HCT116 (cell line): ENCODE measurements at regions not wholly inside any gene's neighbourhood (a gene's known extent, or its start where the extent isn't known, plus 50 kb on each side); places are given as distances from the start of the nearest gene placed in this dataset.

Experiments
- ATAC-seq: fragments of 200-7000 bp; cut with Tn5 transposase; 2 replicates; pipeline ENCODE4 v1.9.1; 2020; ENCODE audit warnings: mild to moderate bottlenecking, moderate library complexity
- BruUV-seq: library from RNA; stranded (reverse); fragments of 400-500 nt; replicated peaks from 2 replicates; lab custom pipeline; 2021; lab: Mats Ljungman, UMichigan
- CTCF ChIA-PET: fragments of 300-600 bp; sonication (Branson Sonifier 250); formaldehyde crosslinking; loops from one replicate; lab custom pipeline; 2021; ENCODE audit warnings: antibody characterized with exemption; lab: Charles Lee
- POLR2A ChIA-PET: fragments of 300-600, 350-600 bp; sonication (Branson Sonifier 250); formaldehyde crosslinking; loops from one replicate; lab custom pipeline; 2021; ENCODE audit warnings: antibody characterized with exemption; lab: Charles Lee
- RAD21 ChIA-PET, 2 experiments: fragments of 300-600 bp; sonication (Branson Sonifier 250); formaldehyde crosslinking; loops; one replicate each; lab custom pipeline; 2023; ENCODE audit warnings: low total read pairs in 2 of 2; ENCODE audit not compliant: uncharacterized antibody in 2 of 2, unreplicated experiment in 2 of 2, low non-redundant PET in 1 of 2; lab: Charles Lee
- DNase-seq: peaks from one replicate; pipeline ENCODE4 v3.0.0-alpha.2; 2010; ENCODE audit warnings: low read depth, low spot score
- H2AFZ ChIP-seq: fragments of 200-600 bp; shearing (Covaris generic), sonication (generic); 2 replicates; pipeline ENCODE4 v1.6.1; 2017; ENCODE audit warnings: low read depth, mixed run types, mixed read lengths, antibody characterized with exemption, low read length; ENCODE audit not compliant: poor library complexity, severe bottlenecking
- H3K27ac ChIP-seq: 2 replicates; pipeline ENCODE4 v1.5.1; 2012; ENCODE audit warnings: low read depth, low read length
- H3K27me3 ChIP-seq: fragments of 200-600 bp; sonication (generic); 2 replicates; pipeline ENCODE4 v1.6.1; 2016; ENCODE audit warnings: mixed run types, low read length, mixed read lengths; ENCODE audit not compliant: insufficient read depth
- H3K36me3 ChIP-seq, 2 experiments: fragments of 200-500 bp in 1 of 2; fragments of 200-600 bp in 1 of 2; sonication (Bioruptor generic) in 1 of 2; sonication (generic) in 1 of 2; 2 replicates each; pipeline versions ENCODE4 v1.5.1 to v1.6.1; 2014 to 2016; ENCODE audit warnings: low read length in 2 of 2, inconsistent platforms in 1 of 2, mixed read lengths in 1 of 2, mixed run types in 1 of 2; ENCODE audit not compliant: insufficient read depth in 2 of 2, control insufficient read depth in 1 of 2
- H3K4me1 ChIP-seq, 2 experiments: fragments of 200-600 bp in 1 of 2; sonication (generic) in 1 of 2; 2 replicates each; pipeline versions ENCODE4 v1.5.1 to v1.6.1; 2012 to 2017; ENCODE audit warnings: low read length in 2 of 2, inconsistent platforms in 1 of 2, mild to moderate bottlenecking in 1 of 2, mixed read lengths in 1 of 2, mixed run types in 1 of 2, moderate library complexity in 1 of 2; ENCODE audit not compliant: insufficient read depth in 2 of 2, control insufficient read depth in 1 of 2
- H3K4me2 ChIP-seq: fragments of 200-600 bp; sonication (generic); 2 replicates; pipeline ENCODE4 v1.6.1; 2017; ENCODE audit warnings: mixed run types, low read length, mixed read lengths
- H3K4me3 ChIP-seq, 2 experiments: fragments of 200-600 bp in 1 of 2; sonication (generic) in 1 of 2; replicated peaks in 1 of 2; 2 replicates each; pipeline ENCODE4 v1.5.1; 2011 to 2016; ENCODE audit warnings: low read length in 2 of 2, control low read depth in 1 of 2, low read depth in 1 of 2, mild to moderate bottlenecking in 1 of 2, mixed read lengths in 1 of 2, mixed run types in 1 of 2
- H3K79me2 ChIP-seq: fragments of 200-600 bp; sonication (generic); 2 replicates; pipeline ENCODE4 v1.6.1; 2017; ENCODE audit warnings: mild to moderate bottlenecking, mixed run types, low read length, moderate library complexity, mixed read lengths; ENCODE audit not compliant: insufficient read depth
- H3K9ac ChIP-seq: fragments of 200-600 bp; sonication (generic); 2 replicates; pipeline ENCODE4 v1.6.1; 2016; ENCODE audit warnings: low read length, mixed read lengths
- H3K9me2 ChIP-seq: fragments of 200-600 bp; sonication (generic), shearing (Covaris generic); 2 replicates; pipeline ENCODE4 v1.6.1; 2017; ENCODE audit warnings: mixed run types, mild to moderate bottlenecking, moderate library complexity; ENCODE audit not compliant: insufficient read depth
- H3K9me3 ChIP-seq, 2 experiments: fragments of 200-500 bp in 1 of 2; fragments of 200-600 bp in 1 of 2; sonication (Bioruptor generic) in 1 of 2; sonication (generic) in 1 of 2; 2 replicates each; pipeline ENCODE4 v1.6.1; 2014 to 2017; ENCODE audit warnings: low read length in 2 of 2, mixed read lengths in 2 of 2, inconsistent platforms in 1 of 2, low read depth in 1 of 2, mild to moderate bottlenecking in 1 of 2, mixed run types in 1 of 2, moderate library complexity in 1 of 2; ENCODE audit not compliant: control insufficient read depth in 1 of 2, insufficient read depth in 1 of 2
- H4K20me1 ChIP-seq: fragments of 200-600 bp; sonication (generic), shearing (Covaris generic); 2 replicates; pipeline ENCODE4 v1.6.1; 2017; ENCODE audit warnings: mixed run types, mild to moderate bottlenecking, moderate library complexity; ENCODE audit not compliant: insufficient read depth
- JUND ChIP-seq: IDR thresholded peaks from 2 replicates; pipeline ENCODE4 v1.6.1; 2012
- RAD21 ChIP-seq: IDR thresholded peaks from 2 replicates; pipeline ENCODE4 v1.6.1; 2012; ENCODE audit warnings: low read depth, mild to moderate bottlenecking
- REST ChIP-seq: IDR thresholded peaks from 2 replicates; pipeline ENCODE4 v1.6.1; 2012; ENCODE audit warnings: low read depth
- SP1 ChIP-seq: IDR thresholded peaks from 2 replicates; pipeline ENCODE4 v1.6.1; 2012; ENCODE audit warnings: low read depth
- ZBTB33 ChIP-seq: IDR thresholded peaks from 2 replicates; pipeline ENCODE4 v1.6.1; 2011; ENCODE audit warnings: mild to moderate bottlenecking, low read length, moderate library complexity; ENCODE audit not compliant: insufficient replicate concordance; ENCODE audit errors: extremely low read depth
- intact Hi-C: fragments of 100-400 bp; cut with micrococcal nuclease; formaldehyde crosslinking; loops from 2 replicates; pipeline ENCODE4 v1.10.0; 2022

DNA sequence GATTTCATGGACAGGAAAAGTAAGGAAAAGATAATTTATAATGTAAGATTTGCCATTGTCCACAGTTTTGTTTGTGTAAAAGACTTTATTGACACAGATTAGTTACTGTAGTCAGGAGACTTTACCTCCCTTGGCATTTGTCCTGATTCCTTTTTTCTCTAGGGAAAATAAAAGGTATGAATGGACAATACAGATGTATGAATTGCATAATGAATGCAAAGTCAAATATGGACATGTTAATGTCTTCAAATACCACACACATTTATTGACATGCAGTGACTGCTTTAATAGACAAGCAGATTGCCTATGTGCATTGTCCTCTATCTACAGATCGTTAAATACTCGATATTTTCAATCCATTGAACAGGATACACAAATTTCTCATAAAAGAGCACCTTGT, 999.7 kb upstream of the SEL1L start:
- peaks cover 13 to 25% of the 10 kb centered on the region in 2 experiments; a peak in 3 of 4 replicates for H3K9me3 ChIP-seq
- no TSS peak for BruUV-seq
- no peak overlapping the region for H3K4me3 ChIP-seq
- ChIA-PET POLR2A (no interaction called here), RAD21 (no interaction called here), CTCF (no interaction called here)
- ATAC-seq: no peak
- no peak overlapping the region for H3K4me2 ChIP-seq
- DNase-seq: no peak
- H3K9ac ChIP-seq: no peak overlapping the region
- H3K79me2 ChIP-seq: no peaks in the 10 kb centered on the region
- no peaks in the 10 kb centered on the region for H4K20me1 ChIP-seq
- no peaks in the 10 kb centered on the region for H3K36me3 ChIP-seq
- no peaks in the 10 kb centered on the region for H3K4me1 ChIP-seq
- H2AFZ ChIP-seq: no peak overlapping the region
- intact Hi-C loops: no loop called here
- no peaks in the 10 kb centered on the region for H3K27me3 ChIP-seq
- H3K27ac ChIP-seq: no peak overlapping the region
- H3K9me2 ChIP-seq: no peaks in the 10 kb centered on the region
- TF ChIP-seq ZBTB33 (no peak), JUND (no peak)

DNA sequence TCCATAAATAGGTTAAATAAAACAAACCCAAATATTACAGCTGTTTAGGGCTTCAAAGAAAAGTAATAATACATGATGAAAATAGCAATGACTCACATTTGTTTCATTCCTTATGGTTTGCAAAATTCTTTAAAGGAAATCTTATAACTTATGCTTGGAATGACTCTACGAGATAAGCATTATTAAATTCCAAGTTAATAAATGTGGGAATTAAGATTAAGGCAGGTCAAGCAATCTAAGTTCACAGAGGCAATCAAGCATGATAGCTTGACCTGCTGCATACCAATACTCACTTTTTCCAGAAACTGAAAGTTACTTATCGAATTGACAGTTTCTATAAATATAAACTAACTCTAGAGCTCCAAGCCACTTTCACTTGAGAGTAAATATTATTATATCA, 1002.9 kb upstream of the SEL1L start:
- no peaks in the 10 kb centered on the region for H3K36me3 ChIP-seq
- no peak overlapping the region for H2AFZ ChIP-seq
- RAD21 ChIA-PET: no interaction called here
- H3K4me1 ChIP-seq: no peaks in the 10 kb centered on the region
- TF ChIP-seq REST: no peak
- TF ChIP-seq JUND: no peak
- TF ChIP-seq SP1: no peak
- TF ChIP-seq RAD21: no peak
- H3K9ac ChIP-seq: no peak overlapping the region
- H3K9me3 ChIP-seq: peaks cover 13 to 26% of the 10 kb centered on the region in 2 experiments; a peak in 2 of 4 replicates
- POLR2A ChIA-PET: no interaction called here
- no peak overlapping the region for H3K4me3 ChIP-seq
- H3K27me3 ChIP-seq: no peaks in the 10 kb centered on the region
- no TSS peak for BruUV-seq
- no peak for ATAC-seq
- no peaks in the 10 kb centered on the region for H4K20me1 ChIP-seq
- H3K4me2 ChIP-seq: no peak overlapping the region
- H3K9me2 ChIP-seq: no peaks in the 10 kb centered on the region
- CTCF ChIA-PET: no interaction called here
- no peaks in the 10 kb centered on the region for H3K79me2 ChIP-seq
- no peak for DNase-seq
- intact Hi-C loops: no loop called here
- no peak overlapping the region for H3K27ac ChIP-seq
